Loucy (cell line): ENCODE measurements at regions not wholly inside any gene's neighbourhood (a gene's known extent, or its start where the extent isn't known, plus 50 kb on each side); places are given as distances from the start of the nearest gene placed in this dataset.

Source experiments
- H2AFZ ChIP-seq: fragments of 200-600 bp; sonication (generic); 2 replicates; pipeline ENCODE4 v1.6.0; 2016; ENCODE audit warnings: antibody characterized with exemption, mild to moderate bottlenecking, low read length, moderate library complexity
- H3F3A ChIP-seq: fragments of 200-600 bp; 2 replicates; pipeline ENCODE4 v1.6.0; 2016; ENCODE audit warnings: antibody characterized with exemption, low read depth, mild to moderate bottlenecking
- H3K27me3 ChIP-seq: fragments of 200-600 bp; sonication (generic); 2 replicates; pipeline ENCODE4 v1.6.1; 2014; ENCODE audit warnings: low read length, mild to moderate bottlenecking; ENCODE audit not compliant: insufficient read depth, poor library complexity, severe bottlenecking
- H3K36me3 ChIP-seq: fragments of 200-600 bp; sonication (generic); 2 replicates; pipeline ENCODE4 v1.6.1; 2016; ENCODE audit warnings: low read length; ENCODE audit not compliant: insufficient read depth
- H3K4me1 ChIP-seq: fragments of 200-600 bp; sonication (generic); 2 replicates; pipeline ENCODE4 v1.5.1; 2014; ENCODE audit warnings: low read length, mild to moderate bottlenecking; ENCODE audit not compliant: insufficient read depth, poor library complexity, severe bottlenecking
- H3K4me2 ChIP-seq: fragments of 200-600 bp; sonication (generic); 2 replicates; pipeline ENCODE4 v1.6.0; 2014; ENCODE audit warnings: antibody characterized with exemption, low read length, low read depth, mild to moderate bottlenecking; ENCODE audit not compliant: poor library complexity, severe bottlenecking
- H3K4me3 ChIP-seq: fragments of 200-600 bp; sonication (generic); 2 replicates; pipeline ENCODE4 v1.5.1; 2014; ENCODE audit warnings: low read length, mild to moderate bottlenecking, mixed read lengths; ENCODE audit not compliant: poor library complexity, severe bottlenecking
- H3K79me2 ChIP-seq: fragments of 200-600 bp; sonication (generic); 2 replicates; pipeline ENCODE4 v1.6.1; 2014; ENCODE audit warnings: low read length; ENCODE audit not compliant: insufficient read depth
- H3K9ac ChIP-seq: fragments of 200-600 bp; sonication (generic); 2 replicates; pipeline ENCODE4 v1.6.0; 2014; ENCODE audit warnings: mild to moderate bottlenecking, low read depth, low read length, moderate library complexity; ENCODE audit not compliant: poor library complexity, severe bottlenecking
- H3K9me2 ChIP-seq: fragments of 200-600 bp; sonication (generic); replicated peaks from 2 replicates; pipeline ENCODE4 v1.6.1; 2016; ENCODE audit warnings: low read depth, low read length, mixed read lengths
- H3K9me3 ChIP-seq: fragments of 200-600 bp; sonication (generic); 2 replicates; pipeline ENCODE4 v1.6.1; 2014; ENCODE audit warnings: mild to moderate bottlenecking, antibody characterized with exemption, low read length, low read depth; ENCODE audit not compliant: insufficient read depth
- H4K20me1 ChIP-seq: fragments of 200-600 bp; sonication (generic); 2 replicates; pipeline ENCODE4 v1.6.0; 2014; ENCODE audit warnings: antibody characterized with exemption, low read length, mild to moderate bottlenecking; ENCODE audit not compliant: insufficient read depth, poor library complexity, severe bottlenecking
- EZH2phosphoT487 ChIP-seq: fragments of 200-600 bp; IDR thresholded peaks from 2 replicates; pipeline ENCODE4 v1.6.1; 2018; ENCODE audit warnings: antibody characterized with exemption, mild to moderate bottlenecking, moderate library complexity, borderline replicate concordance
- TF ChIP-seq, protein P1 (sequence below): fragments of 200-600 bp; sonication (generic); conservative IDR thresholded peaks from 2 replicates; pipeline ENCODE4 v1.5.1; 2014; ENCODE audit warnings: mild to moderate bottlenecking, antibody characterized with exemption, low read length

DNA sequence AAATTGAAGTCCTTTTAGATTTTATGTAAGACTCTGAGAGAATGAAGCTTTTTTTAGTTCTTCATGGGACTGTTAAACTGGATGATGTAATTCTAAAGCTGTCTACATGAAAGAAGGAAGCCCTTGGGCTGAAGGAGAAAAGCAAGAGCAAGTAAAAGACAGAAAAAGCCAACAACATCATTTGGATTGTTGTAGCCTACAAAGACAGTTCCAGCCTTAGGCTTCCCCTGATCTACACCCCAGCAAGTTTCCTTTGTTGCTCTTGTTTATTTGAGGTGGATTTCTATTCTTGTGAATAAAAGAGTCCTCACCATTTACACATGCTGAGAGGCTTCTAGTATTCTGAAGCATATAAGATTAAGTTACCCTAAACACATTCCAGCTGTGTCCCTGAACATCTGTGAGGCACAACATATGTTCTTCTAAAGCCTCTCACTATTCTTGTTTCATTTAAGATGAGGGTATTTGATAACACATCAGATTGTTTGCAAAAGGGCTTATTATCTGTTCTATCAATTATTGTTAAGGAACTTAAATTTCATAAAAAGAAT, 377.8 kb downstream of the LNPK start:
- no peaks in the 10 kb centered on the region for H3F3A ChIP-seq
- H4K20me1 ChIP-seq = no peaks in the 10 kb centered on the region
- no peaks in the 10 kb centered on the region for H3K9me3 ChIP-seq
- H3K9me2 ChIP-seq = no peaks in the 10 kb centered on the region
- H3K4me3 ChIP-seq = no peak overlapping the region
- H2AFZ ChIP-seq = no peak overlapping the region
- H3K27me3 ChIP-seq = no peaks in the 10 kb centered on the region
- no peaks in the 10 kb centered on the region for H3K79me2 ChIP-seq
- H3K4me1 ChIP-seq = no peaks in the 10 kb centered on the region
- no peak overlapping the region for H3K9ac ChIP-seq
- no peak overlapping the region for H3K4me2 ChIP-seq
- TF ChIP-seq, protein P1, sequence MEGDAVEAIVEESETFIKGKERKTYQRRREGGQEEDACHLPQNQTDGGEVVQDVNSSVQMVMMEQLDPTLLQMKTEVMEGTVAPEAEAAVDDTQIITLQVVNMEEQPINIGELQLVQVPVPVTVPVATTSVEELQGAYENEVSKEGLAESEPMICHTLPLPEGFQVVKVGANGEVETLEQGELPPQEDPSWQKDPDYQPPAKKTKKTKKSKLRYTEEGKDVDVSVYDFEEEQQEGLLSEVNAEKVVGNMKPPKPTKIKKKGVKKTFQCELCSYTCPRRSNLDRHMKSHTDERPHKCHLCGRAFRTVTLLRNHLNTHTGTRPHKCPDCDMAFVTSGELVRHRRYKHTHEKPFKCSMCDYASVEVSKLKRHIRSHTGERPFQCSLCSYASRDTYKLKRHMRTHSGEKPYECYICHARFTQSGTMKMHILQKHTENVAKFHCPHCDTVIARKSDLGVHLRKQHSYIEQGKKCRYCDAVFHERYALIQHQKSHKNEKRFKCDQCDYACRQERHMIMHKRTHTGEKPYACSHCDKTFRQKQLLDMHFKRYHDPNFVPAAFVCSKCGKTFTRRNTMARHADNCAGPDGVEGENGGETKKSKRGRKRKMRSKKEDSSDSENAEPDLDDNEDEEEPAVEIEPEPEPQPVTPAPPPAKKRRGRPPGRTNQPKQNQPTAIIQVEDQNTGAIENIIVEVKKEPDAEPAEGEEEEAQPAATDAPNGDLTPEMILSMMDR = no peak
- no peak for TF ChIP-seq EZH2phosphoT487
- H3K36me3 ChIP-seq = no peaks in the 10 kb centered on the region

DNA sequence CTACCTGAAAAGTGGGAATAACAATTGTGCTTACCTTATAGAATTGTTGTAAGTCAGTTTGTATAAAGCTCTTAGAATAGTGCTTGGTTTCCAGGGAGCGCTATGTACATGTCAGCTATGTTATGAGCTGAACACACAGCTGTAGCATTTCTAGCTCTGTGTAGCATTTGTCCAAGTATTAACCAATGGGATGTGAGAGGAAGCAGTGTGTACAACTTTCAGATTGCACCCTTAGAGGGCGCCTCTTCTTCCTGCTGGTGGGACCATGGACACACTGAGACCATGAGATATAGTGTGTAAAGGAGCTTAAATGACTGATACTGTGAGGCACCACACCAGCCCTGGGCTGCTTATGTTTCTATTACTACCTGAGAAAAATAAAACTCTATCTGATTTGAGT, 380.2 kb downstream of the LNPK start:
- no peaks in the 10 kb centered on the region for H3K36me3 ChIP-seq
- H3K9ac ChIP-seq = no peak overlapping the region
- H3K79me2 ChIP-seq = no peaks in the 10 kb centered on the region
- H4K20me1 ChIP-seq = no peaks in the 10 kb centered on the region
- H2AFZ ChIP-seq = no peak overlapping the region
- no peaks in the 10 kb centered on the region for H3K27me3 ChIP-seq
- H3K9me3 ChIP-seq = no peaks in the 10 kb centered on the region; the same call in 1 of the 2 replicates
- TF ChIP-seq EZH2phosphoT487 = no peak
- TF ChIP-seq, protein P1 = peak; percentile 62
- H3K4me3 ChIP-seq = no peak overlapping the region
- no peak overlapping the region for H3K4me2 ChIP-seq
- H3F3A ChIP-seq = no peaks in the 10 kb centered on the region
- no peaks in the 10 kb centered on the region for H3K4me1 ChIP-seq
- H3K9me2 ChIP-seq = no peaks in the 10 kb centered on the region

DNA sequence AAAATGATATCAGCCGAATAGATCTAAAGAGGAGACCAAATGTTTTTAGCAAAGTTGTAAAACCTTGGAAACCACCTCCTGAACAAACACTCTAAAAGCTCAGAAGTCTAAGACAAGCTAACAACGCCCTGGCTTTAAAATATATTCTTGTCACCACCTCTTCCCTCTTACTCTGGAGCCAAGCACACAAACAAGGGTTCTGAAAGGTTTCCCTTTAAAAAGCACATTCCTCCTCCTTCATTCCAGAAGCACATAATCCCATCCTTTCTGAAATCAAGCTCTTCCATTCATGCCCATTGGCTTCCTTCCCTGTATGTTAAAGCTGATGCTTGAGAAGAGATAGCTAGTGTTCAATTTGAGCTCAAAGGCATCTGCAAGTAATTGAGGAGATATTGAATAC, 382.0 kb downstream of the LNPK start:
- H3K9me3 ChIP-seq = no peaks in the 10 kb centered on the region; the same call in 1 of the 2 replicates
- TF ChIP-seq, protein P1 = no peak
- no peak for TF ChIP-seq EZH2phosphoT487
- no peaks in the 10 kb centered on the region for H3K4me1 ChIP-seq
- no peaks in the 10 kb centered on the region for H3F3A ChIP-seq
- no peak overlapping the region for H3K4me2 ChIP-seq
- H3K9me2 ChIP-seq = no peaks in the 10 kb centered on the region
- H3K4me3 ChIP-seq = no peak overlapping the region
- H3K79me2 ChIP-seq = no peaks in the 10 kb centered on the region
- no peaks in the 10 kb centered on the region for H3K27me3 ChIP-seq
- no peak overlapping the region for H2AFZ ChIP-seq
- no peaks in the 10 kb centered on the region for H3K36me3 ChIP-seq
- H4K20me1 ChIP-seq = no peaks in the 10 kb centered on the region
- H3K9ac ChIP-seq = no peak overlapping the region
